PFSK-1 (cell line): ENCODE measurements at regions not wholly inside any gene's neighbourhood (a gene's known extent, or its start where the extent isn't known, plus 50 kb on each side); places are given as distances from the start of the nearest gene placed in this dataset.

ENCODE experiments used
- FOXP2 ChIP-seq: optimal IDR thresholded peaks from 2 replicates; pipeline ENCODE3; 2011; ENCODE audit warnings: borderline replicate concordance, control low read depth, inconsistent platforms; ENCODE audit not compliant: insufficient read depth; ENCODE audit errors: extremely low read length, extremely low read depth
- POLR2AphosphoS5 ChIP-seq: IDR thresholded peaks from 2 replicates; pipeline ENCODE4 v1.6.1; 2012; ENCODE audit warnings: low read depth, mild to moderate bottlenecking, control low read depth, low read length, moderate library complexity
- REST ChIP-seq, 2 experiments: IDR thresholded peaks; 2 replicates each; pipeline versions ENCODE4 v1.6.1 to v1.8.0; 2011 to 2012; ENCODE audit warnings: low read depth in 2 of 2, low read length in 2 of 2, control low read depth in 1 of 2, inconsistent platforms in 1 of 2, mild to moderate bottlenecking in 1 of 2, moderate library complexity in 1 of 2; ENCODE audit not compliant: insufficient read depth in 1 of 2
- SIN3A ChIP-seq: IDR thresholded peaks from 2 replicates; pipeline ENCODE4 v1.6.1; 2012; ENCODE audit warnings: mild to moderate bottlenecking, low read length, moderate library complexity, borderline replicate concordance; ENCODE audit not compliant: insufficient read depth
- TAF1 ChIP-seq: IDR thresholded peaks from 2 replicates; pipeline ENCODE4 v1.6.1; 2012; ENCODE audit warnings: low read length, control low read depth, borderline replicate concordance; ENCODE audit not compliant: insufficient read depth

- TF ChIP-seq REST (IDR thresholded peaks at IDR 0.05; ENCODE audit: insufficient read depth in 1 of 2, low read depth in 2 of 2, low read length in 2 of 2), result no peak
Measured at GRCh38 chr2:193703411-193703810, 1508.7 kb upstream of the TMEFF2 start.

GRCh38 chr2:193701484-193701883, 1506.8 kb upstream of the TMEFF2 start:
- TF ChIP-seq POLR2AphosphoS5 (no peak), REST (IDR thresholded peaks at IDR 0.05; ENCODE audit: insufficient read depth in 1 of 2, low read depth in 2 of 2, low read length in 2 of 2) (no peak), SIN3A (no peak), FOXP2 (no peak), TAF1 (no peak)

- no peak for TF ChIP-seq REST (IDR thresholded peaks at IDR 0.05; ENCODE audit: insufficient read depth in 1 of 2, low read depth in 2 of 2, low read length in 2 of 2)
- no peak for TF ChIP-seq SIN3A
- no peak for TF ChIP-seq TAF1
- no peak for TF ChIP-seq FOXP2
Measured at GRCh38 chr2:193695367-193695766, 1500.6 kb upstream of the TMEFF2 start.

- TF ChIP-seq SIN3A, result no peak
Measured at GRCh38 chr2:193693758-193694157, 1499.0 kb upstream of the TMEFF2 start.

GRCh38 chr2:193690572-193690971, 1495.8 kb upstream of the TMEFF2 start:
- TF ChIP-seq FOXP2, result no peak
- no peak for TF ChIP-seq SIN3A

- no peak for TF ChIP-seq SIN3A
- TF ChIP-seq TAF1, result no peak
- no peak for TF ChIP-seq FOXP2
- no peak for TF ChIP-seq REST (IDR thresholded peaks at IDR 0.05; ENCODE audit: insufficient read depth in 1 of 2, low read depth in 2 of 2, low read length in 2 of 2)
- TF ChIP-seq POLR2AphosphoS5, result no peak
Measured at GRCh38 chr2:193687195-193687594, 1492.5 kb upstream of the TMEFF2 start.
